ELR (cell line): ENCODE measurements at regions not wholly inside any gene's neighbourhood (a gene's known extent, or its start where the extent isn't known, plus 50 kb on each side); places are given as distances from the start of the nearest gene placed in this dataset.
"Not testable (repeated sequence)": the region's sequence is repeated elsewhere in the genome, so short reads cannot be mapped to it uniquely, and the experiment has no call there.

Source experiments
- DNase-seq: peaks from one replicate; pipeline ENCODE4 v3.0.0-alpha.2; 2015; ENCODE audit warnings: low read depth

- no peak for DNase-seq
Observed at GRCh38 chrX:26873736-26874135, 589.4 kb downstream of the PPP4R3C start.

- no peak for DNase-seq
Observed at GRCh38 chrX:26871967-26872366, 591.2 kb downstream of the PPP4R3C start.

- DNase-seq: no peak
Observed at GRCh38 chrX:26851981-26852380, 611.2 kb downstream of the PPP4R3C start.

GRCh38 chrX:26848511-26848910 lies 614.6 kb downstream of the PPP4R3C start:
- no peak for DNase-seq

GRCh38 chrX:26845056-26845455 lies 618.1 kb downstream of the PPP4R3C start:
- DNase-seq: no peak

GRCh38 chrX:26822448-26822847 lies 606.5 kb downstream of the MAGEB5 start:
- DNase-seq: no peak

- DNase-seq: no peak
Observed at GRCh38 chrX:26789751-26790150, 573.8 kb downstream of the MAGEB5 start.

GRCh38 chrX:26788402-26788998 lies 572.5 kb downstream of the MAGEB5 start:
- no peak for DNase-seq

- DNase-seq: peak; percentile 2
Observed at GRCh38 chrX:26783512-26784225, 567.7 kb downstream of the MAGEB5 start.

- DNase-seq: no peak
Observed at GRCh38 chrX:26778320-26778888, 562.4 kb downstream of the MAGEB5 start.

GRCh38 chrX:26762253-26762652 lies 546.3 kb downstream of the MAGEB5 start:
- DNase-seq: no peak

GRCh38 chrX:26755760-26756159 lies 539.8 kb downstream of the MAGEB5 start:
- not testable (repeated sequence) for DNase-seq

GRCh38 chrX:26747877-26748276 lies 531.9 kb downstream of the MAGEB5 start:
- no peak for DNase-seq

GRCh38 chrX:26722666-26723428 lies 506.9 kb downstream of the MAGEB5 start:
- no peak for DNase-seq

- no peak for DNase-seq
Observed at GRCh38 chrX:26672571-26672970, 456.6 kb downstream of the MAGEB5 start.

GRCh38 chrX:26670521-26670920 lies 454.6 kb downstream of the MAGEB5 start:
- no peak for DNase-seq

GRCh38 chrX:26664919-26665318 lies 448.9 kb downstream of the MAGEB5 start:
- DNase-seq: no peak

- no peak for DNase-seq
Observed at GRCh38 chrX:26653050-26653449, 437.1 kb downstream of the MAGEB5 start.

- DNase-seq: peak; percentile 1
Observed at GRCh38 chrX:26651755-26652154, 435.8 kb downstream of the MAGEB5 start.

- peak; percentile 24 for DNase-seq
Observed at GRCh38 chrX:26649534-26649933, 433.6 kb downstream of the MAGEB5 start.

- no peak for DNase-seq
Observed at GRCh38 chrX:26631385-26631784, 415.4 kb downstream of the MAGEB5 start.

- no peak for DNase-seq
Observed at GRCh38 chrX:26613956-26614355, 398.0 kb downstream of the MAGEB5 start.

- no peak for DNase-seq
Observed at GRCh38 chrX:26606971-26607370, 391.0 kb downstream of the MAGEB5 start.
